ENCODE measurements at regions not wholly inside any gene's neighbourhood (a gene's known extent, or its start where the extent isn't known, plus 50 kb on each side); places are given as distances from the start of the nearest gene placed in this dataset.

- H3K27me3 ChIP-seq (ENCODE audit: control insufficient read depth, insufficient read depth, low read length, poor library complexity, severe bottlenecking), result no peaks in the 10 kb centered on the region
- no peaks in the 10 kb centered on the region for H3K27me3 Mint-ChIP-seq (ENCODE audit: insufficient read depth)
- 87% methylated on average over 6 of the region's 7 CpGs; no CpG with 5 or more reads in 1 of the 2 experiments for WGBS, 2 experiments (ENCODE audit: insufficient coverage in 1 of 2, insufficient read length in 1 of 2)
- no peak overlapping the region for H3K4me3 ChIP-seq (ENCODE audit: low read length)
- no peaks in the 10 kb centered on the region for H3K9me3 ChIP-seq (ENCODE audit: control insufficient read depth, low read length)
- no peaks in the 10 kb centered on the region for H3K4me1 Mint-ChIP-seq
- no peaks in the 10 kb centered on the region for H3K4me1 ChIP-seq (ENCODE audit: control insufficient read depth, insufficient read depth, low read length)
- H3K36me3 Mint-ChIP-seq (ENCODE audit: low read depth), result no peaks in the 10 kb centered on the region
- no peak for DNase-seq
- H3K9ac ChIP-seq (ENCODE audit: extremely low read depth, low read length, poor library complexity, severe bottlenecking), result no peak overlapping the region
- TF ChIP-seq, protein P1, sequence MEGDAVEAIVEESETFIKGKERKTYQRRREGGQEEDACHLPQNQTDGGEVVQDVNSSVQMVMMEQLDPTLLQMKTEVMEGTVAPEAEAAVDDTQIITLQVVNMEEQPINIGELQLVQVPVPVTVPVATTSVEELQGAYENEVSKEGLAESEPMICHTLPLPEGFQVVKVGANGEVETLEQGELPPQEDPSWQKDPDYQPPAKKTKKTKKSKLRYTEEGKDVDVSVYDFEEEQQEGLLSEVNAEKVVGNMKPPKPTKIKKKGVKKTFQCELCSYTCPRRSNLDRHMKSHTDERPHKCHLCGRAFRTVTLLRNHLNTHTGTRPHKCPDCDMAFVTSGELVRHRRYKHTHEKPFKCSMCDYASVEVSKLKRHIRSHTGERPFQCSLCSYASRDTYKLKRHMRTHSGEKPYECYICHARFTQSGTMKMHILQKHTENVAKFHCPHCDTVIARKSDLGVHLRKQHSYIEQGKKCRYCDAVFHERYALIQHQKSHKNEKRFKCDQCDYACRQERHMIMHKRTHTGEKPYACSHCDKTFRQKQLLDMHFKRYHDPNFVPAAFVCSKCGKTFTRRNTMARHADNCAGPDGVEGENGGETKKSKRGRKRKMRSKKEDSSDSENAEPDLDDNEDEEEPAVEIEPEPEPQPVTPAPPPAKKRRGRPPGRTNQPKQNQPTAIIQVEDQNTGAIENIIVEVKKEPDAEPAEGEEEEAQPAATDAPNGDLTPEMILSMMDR (conservative IDR thresholded peaks at IDR 0.05), result no peak
- H3K27ac ChIP-seq (ENCODE audit: low read depth, low read length), result no peak overlapping the region
- H3K36me3 ChIP-seq (ENCODE audit: control insufficient read depth, insufficient read depth, low read length), result no peaks in the 10 kb centered on the region
- peaks cover 44% of the 10 kb centered on the region for H3K9me3 Mint-ChIP-seq
- H3K27ac Mint-ChIP-seq, result no peak overlapping the region
- no peak overlapping the region for H3K4me3 Mint-ChIP-seq
These were observed 55.3 kb upstream of the PRPS1 start for GRCh38 chrX:107573016-107573415.

GRCh38 chrX:107574054-107574683, 54.1 kb upstream of the PRPS1 start:
- no peaks in the 10 kb centered on the region for H3K4me1 Mint-ChIP-seq
- H3K9me3 ChIP-seq (ENCODE audit: control insufficient read depth, low read length), result no peaks in the 10 kb centered on the region
- H3K27ac Mint-ChIP-seq, result no peak overlapping the region
- H3K36me3 ChIP-seq (ENCODE audit: control insufficient read depth, insufficient read depth, low read length), result no peaks in the 10 kb centered on the region
- no peaks in the 10 kb centered on the region for H3K36me3 Mint-ChIP-seq (ENCODE audit: low read depth)
- H3K27me3 ChIP-seq (ENCODE audit: control insufficient read depth, insufficient read depth, low read length, poor library complexity, severe bottlenecking), result no peaks in the 10 kb centered on the region
- no peak overlapping the region for H3K4me3 Mint-ChIP-seq
- no peak for DNase-seq
- 94 to 100% methylated on average over 2 to 3 of the region's 3 CpGs for WGBS, 2 experiments (ENCODE audit: insufficient coverage in 1 of 2, insufficient read length in 1 of 2)
- no peaks in the 10 kb centered on the region for H3K27me3 Mint-ChIP-seq (ENCODE audit: insufficient read depth)
- peaks cover 43% of the 10 kb centered on the region for H3K9me3 Mint-ChIP-seq
- no peak overlapping the region for H3K9ac ChIP-seq (ENCODE audit: extremely low read depth, low read length, poor library complexity, severe bottlenecking)
- no peaks in the 10 kb centered on the region for H3K4me1 ChIP-seq (ENCODE audit: control insufficient read depth, insufficient read depth, low read length)
- H3K4me3 ChIP-seq (ENCODE audit: low read length), result no peak overlapping the region
- no peak overlapping the region for H3K27ac ChIP-seq (ENCODE audit: low read depth, low read length)
- TF ChIP-seq, protein P1 (conservative IDR thresholded peaks at IDR 0.05), result no peak

GRCh38 chrX:107574711-107575110, 53.6 kb upstream of the PRPS1 start:
- Histone ChIP-seq H3K4me1 (ENCODE audit: control insufficient read depth, insufficient read depth, low read length) (no peaks in the 10 kb centered on the region), H3K4me3 (ENCODE audit: low read length) (no peak overlapping the region), H3K36me3 (ENCODE audit: control insufficient read depth, insufficient read depth, low read length) (no peaks in the 10 kb centered on the region), H3K9ac (ENCODE audit: extremely low read depth, low read length, poor library complexity, severe bottlenecking) (no peak overlapping the region), H3K27me3 (ENCODE audit: control insufficient read depth, insufficient read depth, low read length, poor library complexity, severe bottlenecking) (no peaks in the 10 kb centered on the region), H3K9me3 (ENCODE audit: control insufficient read depth, low read length) (no peaks in the 10 kb centered on the region), H3K27ac (ENCODE audit: low read depth, low read length) (no peak overlapping the region)
- H3K4me3 Mint-ChIP-seq, result no peak overlapping the region
- H3K9me3 Mint-ChIP-seq, result peaks cover 38% of the 10 kb centered on the region
- no peak for DNase-seq
- no peak overlapping the region for H3K27ac Mint-ChIP-seq
- TF ChIP-seq, protein P1 (conservative IDR thresholded peaks at IDR 0.05), result no peak
- no peaks in the 10 kb centered on the region for H3K27me3 Mint-ChIP-seq (ENCODE audit: insufficient read depth)
- H3K36me3 Mint-ChIP-seq (ENCODE audit: low read depth), result no peaks in the 10 kb centered on the region
- H3K4me1 Mint-ChIP-seq, result no peaks in the 10 kb centered on the region
